Ovary (tissue), 3 donors: ENCODE measurements at regions not wholly inside any gene's neighbourhood (a gene's known extent, or its start where the extent isn't known, plus 50 kb on each side); places are given as distances from the start of the nearest gene placed in this dataset.

Source experiments
- POLR2A ChIP-seq: fragments of 450-650 bp; IDR thresholded peaks from one replicate; pipeline ENCODE4 v1.6.1; 2017; ENCODE audit warnings: antibody characterized with exemption, mild to moderate bottlenecking, moderate library complexity
- TF ChIP-seq, protein P1 (sequence below), 3 donors: fragments of 450-650 bp in 2 of 3; fragments of 200-600 bp in 1 of 3; IDR thresholded peaks; one replicate each; pipeline versions ENCODE4 v1.5.1 to v1.8.0; 2016 to 2022; ENCODE audit warnings: antibody characterized with exemption in 3 of 3, mild to moderate bottlenecking in 1 of 3
- donor health status: DM: no; HTN: no; CAD: no.

DNA sequence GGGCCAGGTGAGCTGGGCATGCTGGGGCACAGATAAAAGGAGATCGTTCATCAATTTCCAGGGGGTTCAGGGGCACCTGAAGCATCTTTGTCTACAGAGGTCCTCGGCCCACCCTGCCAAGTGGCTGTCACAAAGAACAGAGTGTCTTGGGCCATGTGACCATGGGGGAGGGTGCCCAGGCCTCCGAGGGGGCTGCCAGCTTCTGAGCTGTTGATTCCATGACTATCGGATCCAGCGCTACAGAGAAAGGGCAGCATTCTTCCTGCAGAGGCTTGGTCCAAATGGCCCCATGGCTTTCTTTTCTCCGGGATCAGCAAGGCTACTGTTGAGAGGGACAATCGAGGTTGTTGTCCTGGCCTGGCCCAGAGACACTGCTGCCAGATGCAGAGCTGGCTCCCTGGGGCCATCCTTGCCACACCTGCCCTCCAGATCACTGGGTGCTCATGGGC lies 289.2 kb downstream of the ZSWIM6 start:
- TF ChIP-seq POLR2A, result no peak
- TF ChIP-seq, protein P1, sequence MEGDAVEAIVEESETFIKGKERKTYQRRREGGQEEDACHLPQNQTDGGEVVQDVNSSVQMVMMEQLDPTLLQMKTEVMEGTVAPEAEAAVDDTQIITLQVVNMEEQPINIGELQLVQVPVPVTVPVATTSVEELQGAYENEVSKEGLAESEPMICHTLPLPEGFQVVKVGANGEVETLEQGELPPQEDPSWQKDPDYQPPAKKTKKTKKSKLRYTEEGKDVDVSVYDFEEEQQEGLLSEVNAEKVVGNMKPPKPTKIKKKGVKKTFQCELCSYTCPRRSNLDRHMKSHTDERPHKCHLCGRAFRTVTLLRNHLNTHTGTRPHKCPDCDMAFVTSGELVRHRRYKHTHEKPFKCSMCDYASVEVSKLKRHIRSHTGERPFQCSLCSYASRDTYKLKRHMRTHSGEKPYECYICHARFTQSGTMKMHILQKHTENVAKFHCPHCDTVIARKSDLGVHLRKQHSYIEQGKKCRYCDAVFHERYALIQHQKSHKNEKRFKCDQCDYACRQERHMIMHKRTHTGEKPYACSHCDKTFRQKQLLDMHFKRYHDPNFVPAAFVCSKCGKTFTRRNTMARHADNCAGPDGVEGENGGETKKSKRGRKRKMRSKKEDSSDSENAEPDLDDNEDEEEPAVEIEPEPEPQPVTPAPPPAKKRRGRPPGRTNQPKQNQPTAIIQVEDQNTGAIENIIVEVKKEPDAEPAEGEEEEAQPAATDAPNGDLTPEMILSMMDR (IDR thresholded peaks at IDR 0.05), result no peak
